ENCODE measurements at regions not wholly inside any gene's neighbourhood (a gene's known extent, or its start where the extent isn't known, plus 50 kb on each side); places are given as distances from the start of the nearest gene placed in this dataset.

DNA sequence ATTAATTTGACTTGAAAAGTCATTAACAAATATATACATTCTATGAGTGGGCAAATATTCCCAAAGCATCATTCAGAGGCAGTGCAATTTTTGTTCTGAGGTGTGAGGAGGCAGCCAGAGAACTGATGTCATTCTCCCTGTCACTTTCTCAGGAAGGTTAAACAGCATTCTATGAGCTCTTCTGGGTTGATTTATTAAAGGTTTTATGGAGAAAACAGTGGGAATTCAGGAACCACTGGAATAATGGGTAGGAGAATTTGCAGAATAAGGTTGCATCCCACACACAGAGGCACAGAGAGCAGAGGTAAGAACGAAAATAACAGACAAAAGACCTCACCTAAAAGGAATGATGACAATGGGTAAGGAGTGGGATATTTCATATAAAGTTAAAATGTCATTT lies 860.6 kb downstream of the TFAP2A start:
- TF ChIP-seq SMC3 (IDR thresholded peaks at IDR 0.05; ENCODE audit: low read depth, low read length) (no peak), FOS (IDR thresholded peaks at IDR 0.05; ENCODE audit: low read depth, low read length) (no peak), POLR2A (IDR thresholded peaks at IDR 0.05; ENCODE audit: low read depth, low read length) (no peak), ELK1 (IDR thresholded peaks at IDR 0.05; ENCODE audit: borderline replicate concordance, low read depth, low read length) (no peak), CHD1 (IDR thresholded peaks at IDR 0.05; ENCODE audit: low read depth, low read length) (no peak), RAD21 (IDR thresholded peaks at IDR 0.05; ENCODE audit: low read length) (no peak), CEBPB (IDR thresholded peaks at IDR 0.05; ENCODE audit: low read depth, low read length) (no peak)
- TF ChIP-seq, protein P1, sequence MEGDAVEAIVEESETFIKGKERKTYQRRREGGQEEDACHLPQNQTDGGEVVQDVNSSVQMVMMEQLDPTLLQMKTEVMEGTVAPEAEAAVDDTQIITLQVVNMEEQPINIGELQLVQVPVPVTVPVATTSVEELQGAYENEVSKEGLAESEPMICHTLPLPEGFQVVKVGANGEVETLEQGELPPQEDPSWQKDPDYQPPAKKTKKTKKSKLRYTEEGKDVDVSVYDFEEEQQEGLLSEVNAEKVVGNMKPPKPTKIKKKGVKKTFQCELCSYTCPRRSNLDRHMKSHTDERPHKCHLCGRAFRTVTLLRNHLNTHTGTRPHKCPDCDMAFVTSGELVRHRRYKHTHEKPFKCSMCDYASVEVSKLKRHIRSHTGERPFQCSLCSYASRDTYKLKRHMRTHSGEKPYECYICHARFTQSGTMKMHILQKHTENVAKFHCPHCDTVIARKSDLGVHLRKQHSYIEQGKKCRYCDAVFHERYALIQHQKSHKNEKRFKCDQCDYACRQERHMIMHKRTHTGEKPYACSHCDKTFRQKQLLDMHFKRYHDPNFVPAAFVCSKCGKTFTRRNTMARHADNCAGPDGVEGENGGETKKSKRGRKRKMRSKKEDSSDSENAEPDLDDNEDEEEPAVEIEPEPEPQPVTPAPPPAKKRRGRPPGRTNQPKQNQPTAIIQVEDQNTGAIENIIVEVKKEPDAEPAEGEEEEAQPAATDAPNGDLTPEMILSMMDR (conservative IDR thresholded peaks at IDR 0.05; ENCODE audit: low read depth, low read length), result no peak
